ENCODE measurements at regions not wholly inside any gene's neighbourhood (a gene's known extent, or its start where the extent isn't known, plus 50 kb on each side); places are given as distances from the start of the nearest gene placed in this dataset.

GRCh38 chr20:57779401-57780003 lies 69.7 kb upstream of the PMEPA1 start:
- DNase-seq (ENCODE audit: insufficient read length, low spot score) = no peak
- no peak for TF ChIP-seq CTCF (IDR thresholded peaks at IDR 0.05; ENCODE audit: insufficient read depth, missing control alignments)
- no peak for FAIRE-seq

GRCh38 chr20:57777911-57778310 lies 68.1 kb upstream of the PMEPA1 start:
- FAIRE-seq = no peak
- no peak for DNase-seq (ENCODE audit: insufficient read length, low spot score)
- no peak for TF ChIP-seq CTCF (IDR thresholded peaks at IDR 0.05; ENCODE audit: insufficient read depth, missing control alignments)

GRCh38 chr20:57774951-57775350 lies 65.1 kb upstream of the PMEPA1 start:
- TF ChIP-seq CTCF (IDR thresholded peaks at IDR 0.05; ENCODE audit: insufficient read depth, missing control alignments) = no peak
- DNase-seq (ENCODE audit: insufficient read length, low spot score) (no peak), FAIRE-seq (no peak)

- no peak for TF ChIP-seq CTCF (IDR thresholded peaks at IDR 0.05; ENCODE audit: insufficient read depth, missing control alignments)
- FAIRE-seq (no peak), DNase-seq (ENCODE audit: insufficient read length, low spot score) (no peak)
Measured at GRCh38 chr20:57774111-57774880, 64.5 kb upstream of the PMEPA1 start.

- FAIRE-seq (no peak), DNase-seq (ENCODE audit: insufficient read length, low spot score) (no peak)
- TF ChIP-seq CTCF (IDR thresholded peaks at IDR 0.05; ENCODE audit: insufficient read depth, missing control alignments) = no peak
Measured at GRCh38 chr20:57773059-57773815, 63.4 kb upstream of the PMEPA1 start.

- FAIRE-seq = no peak
- TF ChIP-seq CTCF (IDR thresholded peaks at IDR 0.05; ENCODE audit: insufficient read depth, missing control alignments) = no peak
- DNase-seq (ENCODE audit: insufficient read length, low spot score) = no peak
Measured at GRCh38 chr20:57772349-57772964, 62.6 kb upstream of the PMEPA1 start.
